ENCODE measurements at regions not wholly inside any gene's neighbourhood (a gene's known extent, or its start where the extent isn't known, plus 50 kb on each side); places are given as distances from the start of the nearest gene placed in this dataset.

- BruUV-seq (replicated peaks): no TSS peak
- Mint-ChIP-seq H3K4me1 (ENCODE audit: low read depth, unreplicated experiment) (no peaks in the 10 kb centered on the region), H3K9me3 (ENCODE audit: unreplicated experiment) (no peaks in the 10 kb centered on the region), H3K36me3 (ENCODE audit: insufficient read depth, unreplicated experiment) (no peaks in the 10 kb centered on the region), H3K27me3 (ENCODE audit: insufficient read depth, unreplicated experiment) (no peaks in the 10 kb centered on the region), H3K27ac (ENCODE audit: unreplicated experiment) (no peak overlapping the region), H3K4me3 (ENCODE audit: unreplicated experiment) (no peak overlapping the region)
- Histone ChIP-seq H3K36me3 (ENCODE audit: control insufficient read depth, insufficient read depth, low read length) (no peaks in the 10 kb centered on the region), H3K4me1 (no peaks in the 10 kb centered on the region), H3K9me3 (no peaks in the 10 kb centered on the region), H3K4me3 (ENCODE audit: low read depth, low read length) (no peak overlapping the region), H3K27me3 (replicated peaks; ENCODE audit: control insufficient read depth, insufficient read depth, low read length) (no peaks in the 10 kb centered on the region)
- CTCF ChIA-PET: no interaction called here
- DNase-seq: no peak
- intact Hi-C loops (cut with micrococcal nuclease; ENCODE audit: unreplicated experiment): no loop called here
- POLR2A ChIA-PET: no interaction called here
- TF ChIP-seq CTCF (IDR thresholded peaks at IDR 0.05; ENCODE audit: insufficient read depth in 1 of 2, low read depth in 1 of 2, low read length in 1 of 2, severe bottlenecking in 1 of 2, unreplicated experiment in 1 of 2): no peak
Observed at GRCh38 chr4:160981083-160981482, 1182.7 kb downstream of the FSTL5 start.

GRCh38 chr4:160983035-160983434, 1180.8 kb downstream of the FSTL5 start:
- TF ChIP-seq CTCF (IDR thresholded peaks at IDR 0.05; ENCODE audit: insufficient read depth in 1 of 2, low read depth in 1 of 2, low read length in 1 of 2, severe bottlenecking in 1 of 2, unreplicated experiment in 1 of 2): no peak
- H3K36me3 Mint-ChIP-seq (ENCODE audit: insufficient read depth, unreplicated experiment): no peaks in the 10 kb centered on the region
- no peaks in the 10 kb centered on the region for H3K4me1 ChIP-seq
- intact Hi-C loops (cut with micrococcal nuclease; ENCODE audit: unreplicated experiment): no loop called here
- no peaks in the 10 kb centered on the region for H3K36me3 ChIP-seq (ENCODE audit: control insufficient read depth, insufficient read depth, low read length)
- CTCF ChIA-PET: no interaction called here
- no TSS peak for BruUV-seq (replicated peaks)
- POLR2A ChIA-PET: no interaction called here
- no peak overlapping the region for H3K4me3 ChIP-seq (ENCODE audit: low read depth, low read length)
- H3K4me3 Mint-ChIP-seq (ENCODE audit: unreplicated experiment): no peak overlapping the region
- no peak overlapping the region for H3K27ac Mint-ChIP-seq (ENCODE audit: unreplicated experiment)
- no peaks in the 10 kb centered on the region for H3K4me1 Mint-ChIP-seq (ENCODE audit: low read depth, unreplicated experiment)
- DNase-seq: no peak
- H3K27me3 Mint-ChIP-seq (ENCODE audit: insufficient read depth, unreplicated experiment): no peaks in the 10 kb centered on the region
- no peaks in the 10 kb centered on the region for H3K9me3 Mint-ChIP-seq (ENCODE audit: unreplicated experiment)
- no peaks in the 10 kb centered on the region for H3K9me3 ChIP-seq
- H3K27me3 ChIP-seq (replicated peaks; ENCODE audit: control insufficient read depth, insufficient read depth, low read length): no peaks in the 10 kb centered on the region

- no peaks in the 10 kb centered on the region for H3K4me1 Mint-ChIP-seq (ENCODE audit: low read depth, unreplicated experiment)
- no peak overlapping the region for H3K27ac Mint-ChIP-seq (ENCODE audit: unreplicated experiment)
- intact Hi-C loops (cut with micrococcal nuclease; ENCODE audit: unreplicated experiment): no loop called here
- no peaks in the 10 kb centered on the region for H3K9me3 Mint-ChIP-seq (ENCODE audit: unreplicated experiment)
- no peak for DNase-seq
- no peaks in the 10 kb centered on the region for H3K27me3 Mint-ChIP-seq (ENCODE audit: insufficient read depth, unreplicated experiment)
- ChIA-PET CTCF (no interaction called here), POLR2A (interaction anchor here (0.6 kb wide), 1 partner anchor 1398 kb away, joined by 3 read pairs; no protein-coding TSS in a partner anchor)
- no peaks in the 10 kb centered on the region for H3K27me3 ChIP-seq (replicated peaks; ENCODE audit: control insufficient read depth, insufficient read depth, low read length)
- H3K36me3 ChIP-seq (ENCODE audit: control insufficient read depth, insufficient read depth, low read length): no peaks in the 10 kb centered on the region
- no peaks in the 10 kb centered on the region for H3K9me3 ChIP-seq
- no peak overlapping the region for H3K4me3 Mint-ChIP-seq (ENCODE audit: unreplicated experiment)
- no peak overlapping the region for H3K4me3 ChIP-seq (ENCODE audit: low read depth, low read length)
- no peaks in the 10 kb centered on the region for H3K36me3 Mint-ChIP-seq (ENCODE audit: insufficient read depth, unreplicated experiment)
- no peaks in the 10 kb centered on the region for H3K4me1 ChIP-seq
- BruUV-seq (replicated peaks): no TSS peak
- no peak for TF ChIP-seq CTCF (IDR thresholded peaks at IDR 0.05; ENCODE audit: insufficient read depth in 1 of 2, low read depth in 1 of 2, low read length in 1 of 2, severe bottlenecking in 1 of 2, unreplicated experiment in 1 of 2)
Observed at GRCh38 chr4:161002386-161002785, 1161.4 kb downstream of the FSTL5 start.

All from Caco-2 (cell line).